Tibial nerve (tissue), 3 donors: ENCODE measurements at regions not wholly inside any gene's neighbourhood (a gene's known extent, or its start where the extent isn't known, plus 50 kb on each side); places are given as distances from the start of the nearest gene placed in this dataset.

Source experiments
- CTCF ChIP-seq, 5 experiments: fragments of 200-600 bp in 3 of 5; fragments of 450-650 bp in 2 of 5; sonication (generic) in 3 of 5; IDR thresholded peaks; one replicate each; pipeline ENCODE4 v1.5.1; 2016 to 2019; ENCODE audit warnings: antibody characterized with exemption in 5 of 5, mild to moderate bottlenecking in 3 of 5, moderate library complexity in 2 of 5
- POLR2A ChIP-seq, 2 donors: fragments of 450-650 bp; IDR thresholded peaks; one replicate each; pipeline ENCODE4 v1.6.1; 2017; ENCODE audit warnings: antibody characterized with exemption in 2 of 2, mild to moderate bottlenecking in 2 of 2, moderate library complexity in 2 of 2

- no peak for TF ChIP-seq CTCF (IDR thresholded peaks at IDR 0.05)
- TF ChIP-seq POLR2A (IDR thresholded peaks at IDR 0.05) = no peak
Measured at GRCh38 chr2:38200598-38200997, 124.6 kb upstream of the CYP1B1 start.
